ENCODE measurements at regions not wholly inside any gene's neighbourhood (a gene's known extent, or its start where the extent isn't known, plus 50 kb on each side); places are given as distances from the start of the nearest gene placed in this dataset.

DNA sequence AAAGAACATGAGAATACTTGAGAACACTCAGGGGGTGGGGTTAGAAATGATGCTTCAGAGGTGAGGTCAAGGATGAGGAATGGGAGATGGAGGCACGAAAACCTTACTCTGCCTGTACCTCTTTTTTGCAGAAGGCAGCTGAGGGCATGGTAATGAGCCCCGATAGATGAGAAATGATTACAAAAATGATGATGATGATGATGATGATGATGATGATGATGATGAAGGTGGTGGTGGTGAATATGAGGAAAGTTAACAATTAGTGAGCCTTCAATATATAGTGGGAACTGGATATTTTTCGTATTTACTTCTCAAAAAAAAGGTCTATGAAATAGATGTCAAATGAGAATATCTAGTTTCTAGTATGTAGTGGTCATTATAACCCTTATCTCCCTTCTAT lies 584.3 kb downstream of the EPHA4 start:
- no peak overlapping the region for H3K27ac ChIP-seq (ENCODE audit: low read depth in 1 of 2, low read length in 1 of 2)
- no peaks in the 10 kb centered on the region for H3K27me3 ChIP-seq (ENCODE audit: control insufficient read depth in 2 of 2, insufficient read depth in 1 of 2, low read length in 1 of 2)
- 97% methylated on average over 3 of the region's 3 CpGs for WGBS
- no peaks in the 10 kb centered on the region for H3K9me3 ChIP-seq (ENCODE audit: control insufficient read depth in 2 of 2, insufficient read depth in 1 of 2, low read length in 1 of 2)
- no peaks in the 10 kb centered on the region for H3K4me1 ChIP-seq (ENCODE audit: control insufficient read depth in 2 of 2, insufficient read depth in 2 of 2, low read length in 2 of 2)
- no peaks in the 10 kb centered on the region for H3K36me3 ChIP-seq (ENCODE audit: control insufficient read depth in 2 of 2, insufficient read depth in 2 of 2, low read length in 1 of 2)
- no peak overlapping the region for H3K4me3 ChIP-seq (ENCODE audit: low read length in 2 of 2)
- no peak for DNase-seq (ENCODE audit: low read depth in 6 of 9, low spot score in 9 of 9)

DNA sequence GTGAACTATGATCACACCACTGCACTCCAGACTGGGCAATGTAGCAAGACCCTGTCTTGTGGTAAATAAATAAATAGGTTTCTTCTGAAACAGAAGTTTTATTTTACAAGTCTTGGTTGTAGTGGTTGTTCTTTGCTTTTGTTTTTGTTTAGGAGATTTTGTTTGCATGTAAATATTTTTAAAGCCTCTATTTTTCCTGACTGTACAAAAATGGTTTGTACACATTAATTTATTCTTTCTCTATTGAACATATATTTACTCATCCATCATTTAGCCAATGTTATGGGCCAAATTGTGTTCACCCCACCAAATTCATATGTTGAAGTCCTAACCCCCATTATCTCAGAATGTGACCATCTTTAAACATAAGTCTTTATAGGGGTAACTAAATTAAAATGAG lies 580.1 kb downstream of the EPHA4 start:
- H3K27me3 ChIP-seq (ENCODE audit: control insufficient read depth in 2 of 2, insufficient read depth in 1 of 2, low read length in 1 of 2): no peaks in the 10 kb centered on the region
- H3K4me1 ChIP-seq (ENCODE audit: control insufficient read depth in 2 of 2, insufficient read depth in 2 of 2, low read length in 2 of 2): no peaks in the 10 kb centered on the region
- no peaks in the 10 kb centered on the region for H3K36me3 ChIP-seq (ENCODE audit: control insufficient read depth in 2 of 2, insufficient read depth in 2 of 2, low read length in 1 of 2)
- no peak overlapping the region for H3K4me3 ChIP-seq (ENCODE audit: low read length in 2 of 2)
- H3K9me3 ChIP-seq (ENCODE audit: control insufficient read depth in 2 of 2, insufficient read depth in 1 of 2, low read length in 1 of 2): no peaks in the 10 kb centered on the region
- DNase-seq (ENCODE audit: low read depth in 6 of 9, low spot score in 9 of 9): no peak
- no peak overlapping the region for H3K27ac ChIP-seq (ENCODE audit: low read depth in 1 of 2, low read length in 1 of 2)

DNA sequence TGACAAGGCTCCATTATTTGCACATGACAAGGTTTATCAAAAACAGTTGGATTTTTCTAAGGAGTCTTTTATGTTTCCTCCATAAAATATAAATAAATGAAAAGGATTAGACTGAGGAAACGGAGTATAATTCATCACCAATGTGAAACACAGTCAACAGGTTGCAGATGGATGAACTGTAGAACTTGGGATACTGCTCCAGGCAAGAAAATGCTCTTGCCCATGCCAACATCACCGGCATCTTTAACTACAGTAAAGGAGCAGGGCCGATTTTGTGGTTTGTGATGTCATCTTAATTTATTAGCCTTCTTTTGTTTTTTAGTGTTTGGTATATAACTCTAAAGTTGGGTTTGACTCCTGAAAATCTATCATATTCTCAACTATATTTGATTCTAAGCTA lies 577.3 kb downstream of the EPHA4 start:
- 40% methylated on average over 3 of the region's 3 CpGs for WGBS

DNA sequence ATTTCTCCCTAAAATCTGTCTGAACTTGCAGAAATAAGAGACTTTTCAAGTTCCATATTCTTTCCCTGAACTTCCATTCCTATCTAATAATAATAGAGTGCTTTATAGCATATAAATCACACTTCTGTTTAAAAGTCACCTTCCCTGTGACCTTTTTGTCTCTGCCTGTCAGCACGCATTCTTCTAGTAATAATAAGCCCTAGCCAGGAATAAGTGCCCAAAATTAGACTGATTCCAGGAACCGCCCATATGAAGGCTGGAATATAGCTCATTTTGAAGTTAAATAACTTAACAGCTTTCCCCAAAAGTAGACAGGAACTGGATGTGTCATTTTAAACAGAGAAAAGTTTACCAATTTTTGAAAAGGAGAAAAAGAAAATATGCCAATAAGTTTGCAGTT lies 576.5 kb downstream of the EPHA4 start:
- Histone ChIP-seq H3K9me3 (ENCODE audit: control insufficient read depth in 2 of 2, insufficient read depth in 1 of 2, low read length in 1 of 2) (no peaks in the 10 kb centered on the region), H3K4me3 (ENCODE audit: low read length in 2 of 2) (no peak overlapping the region), H3K27me3 (ENCODE audit: control insufficient read depth in 2 of 2, insufficient read depth in 1 of 2, low read length in 1 of 2) (no peaks in the 10 kb centered on the region), H3K36me3 (ENCODE audit: control insufficient read depth in 2 of 2, insufficient read depth in 2 of 2, low read length in 1 of 2) (no peaks in the 10 kb centered on the region), H3K4me1 (ENCODE audit: control insufficient read depth in 2 of 2, insufficient read depth in 2 of 2, low read length in 2 of 2) (no peaks in the 10 kb centered on the region), H3K27ac (ENCODE audit: low read depth in 1 of 2, low read length in 1 of 2) (no peak overlapping the region)
- DNase-seq (ENCODE audit: low read depth in 6 of 9, low spot score in 9 of 9): no peak
- WGBS: 93% methylated on average over 2 of the region's 2 CpGs

More for the DNA sequence above, 577.3 kb downstream of the EPHA4 start:
- Histone ChIP-seq H3K27ac (ENCODE audit: low read depth in 1 of 2, low read length in 1 of 2) (no peak overlapping the region), H3K36me3 (ENCODE audit: control insufficient read depth in 2 of 2, insufficient read depth in 2 of 2, low read length in 1 of 2) (no peaks in the 10 kb centered on the region), H3K4me3 (ENCODE audit: low read length in 2 of 2) (no peak overlapping the region), H3K9me3 (ENCODE audit: control insufficient read depth in 2 of 2, insufficient read depth in 1 of 2, low read length in 1 of 2) (no peaks in the 10 kb centered on the region), H3K4me1 (ENCODE audit: control insufficient read depth in 2 of 2, insufficient read depth in 2 of 2, low read length in 2 of 2) (no peaks in the 10 kb centered on the region), H3K27me3 (ENCODE audit: control insufficient read depth in 2 of 2, insufficient read depth in 1 of 2, low read length in 1 of 2) (no peaks in the 10 kb centered on the region)
- DNase-seq (ENCODE audit: low read depth in 6 of 9, low spot score in 9 of 9): no peak

DNA sequence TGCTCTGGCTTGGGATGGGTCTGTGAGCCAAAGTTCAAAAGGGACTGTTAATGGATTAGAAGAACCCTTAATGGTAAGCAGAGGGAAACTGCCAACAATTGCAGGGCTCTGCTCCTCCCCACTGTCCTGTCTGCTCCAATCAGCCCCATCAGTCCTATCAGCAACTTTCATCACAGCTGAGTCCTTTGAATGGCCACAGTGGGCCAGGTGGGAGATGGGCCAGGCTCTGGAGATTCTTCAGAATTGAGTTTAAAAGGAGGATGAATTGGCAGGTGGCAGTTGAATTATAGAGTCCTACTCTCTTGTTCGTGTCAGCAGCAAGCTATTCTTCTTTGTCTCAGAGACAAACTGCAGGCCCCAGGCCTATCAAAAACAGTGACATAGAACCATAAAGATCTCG lies 573.9 kb downstream of the EPHA4 start:
- Histone ChIP-seq H3K36me3 (ENCODE audit: control insufficient read depth in 2 of 2, insufficient read depth in 2 of 2, low read length in 1 of 2) (no peaks in the 10 kb centered on the region), H3K27ac (ENCODE audit: low read depth in 1 of 2, low read length in 1 of 2) (no peak overlapping the region), H3K4me1 (ENCODE audit: control insufficient read depth in 2 of 2, insufficient read depth in 2 of 2, low read length in 2 of 2) (no peaks in the 10 kb centered on the region), H3K27me3 (ENCODE audit: control insufficient read depth in 2 of 2, insufficient read depth in 1 of 2, low read length in 1 of 2) (no peaks in the 10 kb centered on the region), H3K9me3 (ENCODE audit: control insufficient read depth in 2 of 2, insufficient read depth in 1 of 2, low read length in 1 of 2) (no peaks in the 10 kb centered on the region), H3K4me3 (ENCODE audit: low read length in 2 of 2) (no peak overlapping the region)
- 67% methylated on average over 2 of the region's 2 CpGs for WGBS
- no peak for DNase-seq (ENCODE audit: low read depth in 6 of 9, low spot score in 9 of 9)

DNA sequence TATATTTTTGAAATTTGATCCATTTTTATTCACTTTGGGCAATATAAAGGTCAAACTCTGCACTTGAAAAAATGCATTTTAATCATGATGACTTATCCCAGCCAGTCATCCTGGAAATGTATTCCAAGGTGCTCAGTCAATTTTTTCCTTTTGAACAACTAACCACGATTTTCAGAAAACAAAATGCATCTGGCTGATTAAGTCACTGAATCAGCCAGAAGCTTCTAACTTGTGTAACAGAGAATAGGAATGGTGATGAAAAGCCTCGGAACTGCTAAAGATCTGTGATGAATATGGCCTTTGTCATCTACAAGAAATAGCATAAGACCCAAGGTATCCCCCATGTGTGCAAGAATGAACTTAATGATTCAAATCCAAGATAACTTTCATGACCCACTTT lies 572.7 kb downstream of the EPHA4 start:
- Histone ChIP-seq H3K4me1 (ENCODE audit: control insufficient read depth in 2 of 2, insufficient read depth in 2 of 2, low read length in 2 of 2) (no peaks in the 10 kb centered on the region), H3K27me3 (ENCODE audit: control insufficient read depth in 2 of 2, insufficient read depth in 1 of 2, low read length in 1 of 2) (no peaks in the 10 kb centered on the region), H3K36me3 (ENCODE audit: control insufficient read depth in 2 of 2, insufficient read depth in 2 of 2, low read length in 1 of 2) (no peaks in the 10 kb centered on the region), H3K27ac (ENCODE audit: low read depth in 1 of 2, low read length in 1 of 2) (no peak overlapping the region), H3K9me3 (ENCODE audit: control insufficient read depth in 2 of 2, insufficient read depth in 1 of 2, low read length in 1 of 2) (no peaks in the 10 kb centered on the region), H3K4me3 (ENCODE audit: low read length in 2 of 2) (no peak overlapping the region)
- DNase-seq (ENCODE audit: low read depth in 6 of 9, low spot score in 9 of 9): no peak
- 87% methylated on average over 2 of the region's 2 CpGs for WGBS

DNA sequence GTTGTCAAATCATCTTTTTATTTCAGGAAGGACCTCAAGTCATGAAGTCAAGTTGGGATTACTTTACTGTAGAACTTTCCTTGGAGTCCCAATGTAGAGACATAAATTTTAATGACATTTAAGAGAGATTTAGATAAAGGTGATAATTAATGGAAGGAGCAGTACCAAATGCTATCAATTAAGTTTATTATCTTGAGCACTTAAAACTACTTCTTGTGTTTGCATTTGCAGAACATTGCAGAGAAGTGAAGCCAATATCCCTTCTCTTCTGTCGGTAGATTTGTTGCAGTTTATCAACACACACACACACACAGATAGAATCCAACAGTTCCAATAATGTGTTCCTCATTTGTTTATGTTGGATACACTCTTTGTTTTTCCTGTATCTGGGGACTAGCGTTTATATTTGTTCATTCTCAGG lies 570.7 kb downstream of the EPHA4 start:
- 97% methylated on average over 2 of the region's 2 CpGs for WGBS
- H3K4me1 ChIP-seq (ENCODE audit: control insufficient read depth in 2 of 2, insufficient read depth in 2 of 2, low read length in 2 of 2): no peaks in the 10 kb centered on the region

DNA sequence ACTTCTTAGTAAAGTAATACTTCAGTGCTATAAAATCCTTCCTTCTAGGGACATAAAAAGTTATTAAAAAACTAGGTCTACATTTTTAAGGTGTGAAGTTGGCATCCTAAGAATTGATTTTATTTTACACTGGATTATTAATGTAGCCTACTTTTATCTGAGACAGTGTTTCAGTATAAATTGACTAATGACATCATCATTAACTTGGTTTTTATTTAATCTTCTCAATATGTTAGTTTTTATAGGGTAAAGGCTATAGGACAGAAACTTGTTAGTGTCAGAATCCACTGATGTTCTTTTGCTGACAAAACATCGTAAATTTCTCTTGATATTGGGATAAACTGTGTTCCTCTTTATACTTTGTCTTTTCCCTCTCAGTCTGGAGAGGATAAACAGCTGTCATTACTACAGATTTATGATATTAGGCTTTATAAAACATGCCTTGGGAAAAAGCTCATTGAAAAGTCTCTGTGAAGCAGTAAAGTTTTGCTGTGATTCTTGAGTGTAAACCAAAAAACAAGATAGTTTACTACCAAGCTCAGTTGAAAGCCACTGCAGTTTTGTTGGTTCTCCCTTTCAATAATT lies 569.9 kb downstream of the EPHA4 start:
- Histone ChIP-seq H3K9me3 (ENCODE audit: control insufficient read depth in 2 of 2, insufficient read depth in 1 of 2, low read length in 1 of 2) (no peaks in the 10 kb centered on the region), H3K4me3 (ENCODE audit: low read length in 2 of 2) (no peak overlapping the region), H3K4me1 (ENCODE audit: control insufficient read depth in 2 of 2, insufficient read depth in 2 of 2, low read length in 2 of 2) (no peaks in the 10 kb centered on the region), H3K36me3 (ENCODE audit: control insufficient read depth in 2 of 2, insufficient read depth in 2 of 2, low read length in 1 of 2) (no peaks in the 10 kb centered on the region), H3K27me3 (ENCODE audit: control insufficient read depth in 2 of 2, insufficient read depth in 1 of 2, low read length in 1 of 2) (no peaks in the 10 kb centered on the region), H3K27ac (ENCODE audit: low read depth in 1 of 2, low read length in 1 of 2) (no peak overlapping the region)
- DNase-seq (ENCODE audit: low read depth in 6 of 9, low spot score in 9 of 9): no peak
- 0% methylated on average over 1 of the region's 1 CpG for WGBS

More for the DNA sequence above, 570.7 kb downstream of the EPHA4 start:
- Histone ChIP-seq H3K36me3 (ENCODE audit: control insufficient read depth in 2 of 2, insufficient read depth in 2 of 2, low read length in 1 of 2) (no peaks in the 10 kb centered on the region), H3K27ac (ENCODE audit: low read depth in 1 of 2, low read length in 1 of 2) (no peak overlapping the region), H3K9me3 (ENCODE audit: control insufficient read depth in 2 of 2, insufficient read depth in 1 of 2, low read length in 1 of 2) (no peaks in the 10 kb centered on the region), H3K4me3 (ENCODE audit: low read length in 2 of 2) (no peak overlapping the region), H3K27me3 (ENCODE audit: control insufficient read depth in 2 of 2, insufficient read depth in 1 of 2, low read length in 1 of 2) (no peaks in the 10 kb centered on the region)
- DNase-seq (ENCODE audit: low read depth in 6 of 9, low spot score in 9 of 9): no peak

DNA sequence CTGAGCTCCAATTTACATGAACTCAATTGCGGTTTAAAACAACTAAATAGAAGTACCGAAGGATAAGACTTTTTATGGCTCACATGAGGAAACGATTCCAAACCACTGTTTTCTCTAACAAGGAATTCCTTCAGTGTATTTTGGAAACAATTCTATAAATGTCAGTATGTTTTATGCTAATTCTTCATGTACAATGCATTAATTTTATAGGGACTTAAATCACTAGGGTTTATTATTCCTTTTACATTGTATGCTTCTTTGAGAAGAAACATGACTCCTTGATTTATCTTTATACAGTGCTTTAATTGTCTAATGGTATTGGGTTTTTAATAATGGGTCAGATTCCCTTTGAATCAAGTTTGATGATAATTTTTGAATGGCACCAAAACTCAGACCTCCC lies 566.8 kb downstream of the EPHA4 start:
- Histone ChIP-seq H3K9me3 (ENCODE audit: control insufficient read depth in 2 of 2, insufficient read depth in 1 of 2, low read length in 1 of 2) (no peaks in the 10 kb centered on the region), H3K27ac (ENCODE audit: low read depth in 1 of 2, low read length in 1 of 2) (no peak overlapping the region), H3K4me1 (ENCODE audit: control insufficient read depth in 2 of 2, insufficient read depth in 2 of 2, low read length in 2 of 2) (no peaks in the 10 kb centered on the region), H3K4me3 (ENCODE audit: low read length in 2 of 2) (no peak overlapping the region), H3K36me3 (ENCODE audit: control insufficient read depth in 2 of 2, insufficient read depth in 2 of 2, low read length in 1 of 2) (no peaks in the 10 kb centered on the region), H3K27me3 (ENCODE audit: control insufficient read depth in 2 of 2, insufficient read depth in 1 of 2, low read length in 1 of 2) (no peaks in the 10 kb centered on the region)
- WGBS: 95% methylated on average over 3 of the region's 3 CpGs
- DNase-seq (ENCODE audit: low read depth in 6 of 9, low spot score in 9 of 9): no peak

DNA sequence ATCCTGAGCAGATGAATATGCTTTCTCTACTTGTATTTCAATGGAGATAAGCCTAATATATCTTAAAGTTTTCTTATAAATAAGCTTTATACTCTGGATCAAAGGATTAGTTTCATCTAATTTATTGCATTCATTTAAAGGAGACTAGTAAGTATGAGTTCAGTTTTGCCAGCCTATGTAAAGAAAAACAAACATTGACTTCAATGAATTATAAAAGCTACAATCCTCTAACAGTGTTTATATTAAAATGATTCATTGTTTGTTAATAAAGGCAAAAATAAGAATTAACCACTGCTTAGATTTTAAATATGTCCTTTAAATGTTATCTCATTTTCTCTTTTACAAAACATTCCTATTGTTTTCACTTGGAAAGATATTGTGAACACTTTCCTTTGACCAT lies 566.0 kb downstream of the EPHA4 start:
- no peak overlapping the region for H3K4me3 ChIP-seq (ENCODE audit: low read length in 2 of 2)
- no peaks in the 10 kb centered on the region for H3K27me3 ChIP-seq (ENCODE audit: control insufficient read depth in 2 of 2, insufficient read depth in 1 of 2, low read length in 1 of 2)
- no peak for DNase-seq (ENCODE audit: low read depth in 6 of 9, low spot score in 9 of 9)
- H3K27ac ChIP-seq (ENCODE audit: low read depth in 1 of 2, low read length in 1 of 2): no peak overlapping the region
- no peaks in the 10 kb centered on the region for H3K4me1 ChIP-seq (ENCODE audit: control insufficient read depth in 2 of 2, insufficient read depth in 2 of 2, low read length in 2 of 2)
- H3K36me3 ChIP-seq (ENCODE audit: control insufficient read depth in 2 of 2, insufficient read depth in 2 of 2, low read length in 1 of 2): no peaks in the 10 kb centered on the region
- no peaks in the 10 kb centered on the region for H3K9me3 ChIP-seq (ENCODE audit: control insufficient read depth in 2 of 2, insufficient read depth in 1 of 2, low read length in 1 of 2)
